ENCODE measurements at regions not wholly inside any gene's neighbourhood (a gene's known extent, or its start where the extent isn't known, plus 50 kb on each side); places are given as distances from the start of the nearest gene placed in this dataset.

DNA sequence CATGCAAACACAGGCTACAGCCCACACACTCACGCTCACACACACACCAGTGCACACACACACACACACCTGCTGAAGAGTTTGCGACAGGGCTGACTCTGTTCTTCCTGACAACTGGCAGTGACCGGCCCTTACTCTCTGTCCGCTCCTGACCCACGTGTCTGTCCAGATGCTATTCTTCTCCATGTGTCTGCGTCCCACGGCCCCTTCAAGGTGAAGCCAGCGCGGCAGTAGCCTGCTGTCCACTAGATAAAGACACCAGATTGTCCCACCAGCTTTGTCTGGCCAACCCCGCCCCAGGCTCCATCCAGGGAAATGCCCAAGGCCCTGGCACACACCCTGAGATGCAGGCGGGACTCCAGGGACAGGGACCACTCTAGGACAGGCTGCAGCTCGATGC lies 713.9 kb downstream of the BRD1 start:
- DNase-seq (ENCODE audit: low spot score): no peak

DNA sequence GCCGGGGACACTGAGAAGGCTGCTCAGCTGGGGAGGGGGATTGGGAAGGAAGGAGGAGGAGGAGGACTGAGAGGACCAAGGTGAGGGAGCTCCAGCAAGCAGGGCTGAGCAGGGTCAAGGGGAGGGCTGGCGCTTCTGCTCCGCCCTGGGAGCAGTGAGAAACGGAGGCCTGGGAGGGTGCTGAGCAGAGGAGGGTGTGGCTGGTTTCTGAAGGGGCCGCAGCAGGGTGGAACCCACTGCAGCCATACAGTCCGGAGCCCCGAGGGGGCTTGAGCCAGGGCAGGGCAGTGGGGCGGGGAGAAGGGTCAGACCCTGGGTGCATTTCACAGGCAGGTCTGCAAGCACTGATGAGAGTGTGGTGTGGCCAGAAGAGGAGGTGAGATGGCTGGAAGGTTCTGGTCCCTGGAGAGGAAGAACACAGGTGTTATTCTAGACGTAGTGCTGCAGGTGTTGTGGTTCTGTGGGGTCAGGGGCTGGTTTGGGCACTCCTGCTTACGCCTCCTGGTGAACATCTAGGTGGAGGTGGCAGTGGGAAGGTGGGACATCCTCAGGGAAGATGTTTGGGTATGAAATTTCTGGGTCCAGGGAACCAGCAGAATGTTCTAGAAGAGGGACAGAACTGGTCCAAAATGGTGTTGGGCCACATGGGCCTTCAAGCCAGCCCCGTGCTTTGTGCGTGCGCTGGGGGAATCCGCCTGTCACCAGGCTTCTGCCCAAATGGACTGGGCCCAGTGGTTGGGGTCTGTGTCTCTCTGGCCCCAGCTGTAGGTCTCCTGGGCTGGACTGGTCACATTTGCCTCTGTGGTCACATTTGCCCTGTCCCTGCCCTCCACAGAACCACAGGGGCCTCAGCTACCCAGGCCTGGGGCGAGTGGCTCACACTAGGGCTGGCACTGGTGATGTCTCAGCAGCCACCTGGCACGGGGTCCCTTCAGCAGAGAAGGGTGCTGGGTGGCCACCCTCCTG lies 714.7 kb downstream of the BRD1 start:
- DNase-seq (ENCODE audit: low spot score): no peak

DNA sequence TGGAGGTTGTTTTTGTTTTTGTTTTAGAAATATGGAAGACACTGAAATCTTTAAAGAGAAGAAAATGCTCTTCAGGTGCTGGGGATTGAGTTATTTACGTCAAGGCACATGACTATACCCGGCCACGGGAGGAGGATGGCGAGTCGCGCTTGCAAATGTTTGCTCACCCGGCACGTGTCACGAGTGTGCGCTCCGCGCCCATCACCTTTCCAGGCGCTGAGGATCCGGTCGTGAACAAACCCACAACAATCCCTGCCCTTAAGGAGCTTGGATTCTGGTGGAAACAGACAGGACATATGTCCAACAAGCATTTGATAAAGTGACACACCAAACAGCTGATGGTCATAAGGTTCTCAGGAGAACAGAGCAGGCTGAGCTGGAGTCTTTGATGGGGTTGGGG lies 715.5 kb downstream of the BRD1 start:
- DNase-seq (ENCODE audit: low spot score): no peak

DNA sequence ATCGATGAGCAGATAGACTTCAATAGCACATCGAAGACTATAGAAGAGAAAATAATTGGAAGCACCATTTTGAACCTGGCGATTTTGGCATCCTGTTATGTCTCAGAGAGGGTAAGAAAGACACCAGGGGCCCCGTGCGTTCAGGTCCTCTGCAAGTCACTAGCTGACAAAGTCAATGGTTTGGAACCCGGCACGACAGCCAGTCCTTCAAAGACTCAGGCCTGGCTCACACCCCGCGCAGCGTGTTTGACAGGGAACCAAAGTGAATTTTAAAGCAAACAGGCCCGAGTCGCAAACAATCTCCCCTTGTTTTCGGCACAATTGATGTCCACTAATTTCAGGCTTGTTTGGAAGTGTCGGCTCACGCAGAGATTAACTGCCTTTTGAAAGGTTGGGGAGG lies 716.6 kb downstream of the BRD1 start:
- DNase-seq (ENCODE audit: low spot score): no peak

DNA sequence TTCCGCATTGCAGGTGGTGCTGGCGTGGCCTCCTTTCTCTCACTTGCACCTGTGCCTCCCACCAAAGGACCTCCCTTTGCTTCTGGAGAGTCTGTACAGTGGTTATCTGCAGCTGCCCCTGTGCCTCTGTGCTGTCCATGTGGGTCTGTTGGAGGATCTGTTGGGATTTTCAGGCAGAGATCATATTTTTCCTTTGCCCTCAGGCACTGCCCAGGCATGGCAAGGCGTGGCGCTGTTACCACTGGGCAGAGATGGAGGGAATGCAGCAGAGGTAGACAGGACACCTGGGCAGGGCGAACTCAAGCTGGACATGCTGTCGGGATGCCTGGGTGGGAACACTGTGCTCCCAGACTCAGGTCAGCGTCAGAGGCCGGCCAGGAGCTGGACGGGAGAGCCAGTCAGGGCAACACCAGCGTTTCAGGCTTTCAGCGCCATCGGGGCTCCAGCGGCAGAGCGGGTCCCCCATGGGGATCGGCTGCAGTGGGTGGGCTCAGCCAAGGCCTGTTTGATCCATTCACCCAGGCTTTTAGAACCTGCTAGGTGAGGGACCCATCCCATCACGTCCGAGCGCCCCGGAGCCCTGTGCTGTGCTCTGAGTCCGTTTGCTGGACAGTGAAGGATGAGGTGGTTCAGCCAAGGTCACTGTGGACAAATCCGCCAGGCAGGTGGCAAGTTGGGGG lies 718.9 kb downstream of the BRD1 start:
- no peak for DNase-seq (ENCODE audit: low spot score)

DNA sequence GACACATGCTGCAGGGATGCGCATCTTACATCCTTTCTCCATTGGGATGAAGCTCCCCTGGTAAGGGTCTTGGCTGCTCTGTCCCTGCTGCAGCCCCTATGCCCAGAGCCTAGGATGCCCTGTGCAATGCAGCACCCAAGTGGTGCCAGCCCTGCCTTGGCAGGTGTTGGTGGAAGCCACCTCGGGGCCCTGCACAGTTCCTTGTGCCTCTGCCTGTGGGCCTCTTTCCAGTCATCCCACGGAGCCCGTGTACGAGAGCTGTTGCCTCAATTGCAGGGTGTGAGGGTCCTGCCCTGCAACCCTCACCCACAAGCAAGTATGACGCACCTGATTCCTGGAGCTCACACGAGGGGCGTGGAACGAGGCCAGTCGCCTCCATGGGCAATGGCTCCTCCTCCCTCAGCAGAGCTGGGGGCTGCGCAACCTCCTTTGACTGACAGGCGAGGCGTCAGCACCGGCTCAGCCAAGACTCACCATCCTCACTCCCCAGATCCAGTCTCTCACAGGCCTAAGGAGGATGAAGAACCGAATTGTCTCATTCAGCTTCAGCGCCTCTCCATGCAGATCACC lies 719.6 kb downstream of the BRD1 start:
- DNase-seq (ENCODE audit: low spot score): no peak

DNA sequence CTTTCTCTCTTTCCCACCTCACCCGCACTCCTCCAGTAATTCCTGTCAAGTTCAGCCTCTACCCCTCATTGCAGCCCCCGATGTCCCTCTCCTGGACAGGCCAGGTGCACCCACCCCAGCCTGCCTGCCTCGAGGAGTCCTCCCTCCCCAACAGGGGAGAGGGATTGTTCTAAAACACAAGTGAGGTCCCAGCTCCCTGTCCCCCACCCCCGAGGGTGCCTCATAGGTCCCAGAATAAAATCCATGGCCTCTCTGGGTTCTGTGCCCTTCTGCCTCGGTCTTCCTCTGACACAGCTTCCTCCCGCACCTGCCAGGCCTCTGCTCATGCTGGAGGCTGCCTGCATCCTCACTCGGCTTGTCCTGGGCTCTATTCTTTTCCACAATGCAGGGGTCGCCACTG lies 720.1 kb downstream of the BRD1 start:
- DNase-seq (ENCODE audit: low spot score): no peak

DNA sequence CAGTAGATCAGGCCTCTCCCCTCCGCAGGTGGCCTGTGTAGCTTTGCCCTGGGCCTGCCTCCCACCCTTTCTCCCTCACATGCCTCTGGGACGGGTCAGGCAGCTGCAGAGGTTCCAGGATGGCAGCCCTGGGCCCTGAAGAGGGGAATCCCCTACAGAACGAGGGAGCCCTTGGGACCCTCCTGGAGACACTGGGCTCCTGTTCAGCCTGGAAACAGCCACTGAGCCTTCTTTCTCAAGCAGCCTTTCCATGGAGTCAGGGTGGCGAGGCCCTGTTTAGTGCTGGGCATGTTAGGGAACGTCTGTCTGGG lies 720.9 kb downstream of the BRD1 start:
- DNase-seq (ENCODE audit: low spot score): no peak

DNA sequence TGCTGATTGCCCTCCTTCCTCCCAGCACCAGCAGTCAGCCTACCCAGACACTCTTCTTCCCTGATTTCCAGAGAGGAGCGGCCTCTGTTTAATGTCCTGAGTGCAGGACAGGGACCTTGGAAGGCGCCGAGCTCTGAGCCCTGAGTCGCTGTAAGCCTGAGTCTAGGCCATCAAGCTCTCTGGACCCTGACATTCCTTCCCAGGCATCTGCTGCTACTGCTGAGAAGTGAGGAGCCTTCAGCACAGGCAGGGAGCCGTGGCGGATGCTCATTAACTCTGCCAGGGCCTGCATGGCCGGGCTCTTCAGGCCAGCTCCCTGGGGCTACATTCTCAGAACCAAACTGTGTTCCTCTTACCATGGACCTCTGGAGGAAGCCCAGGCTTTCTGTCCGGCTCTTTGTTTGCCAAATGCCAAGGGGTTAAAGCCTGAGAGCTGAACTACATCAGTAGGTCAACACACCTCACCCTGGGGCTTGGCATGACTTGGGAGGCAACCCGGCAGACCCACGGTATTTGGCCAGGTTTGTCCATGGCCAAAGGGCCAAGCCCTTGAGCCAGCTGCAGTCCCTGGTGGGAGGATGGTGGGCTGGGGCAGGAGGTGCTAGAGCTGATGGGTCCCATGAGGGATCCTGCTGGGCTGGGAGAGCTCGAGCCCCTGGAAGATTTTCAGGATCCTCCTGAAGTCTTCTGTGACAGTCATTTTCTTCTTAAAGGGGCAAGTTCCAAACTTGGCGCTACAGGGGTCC lies 721.4 kb downstream of the BRD1 start:
- no peak for DNase-seq (ENCODE audit: low spot score)

DNA sequence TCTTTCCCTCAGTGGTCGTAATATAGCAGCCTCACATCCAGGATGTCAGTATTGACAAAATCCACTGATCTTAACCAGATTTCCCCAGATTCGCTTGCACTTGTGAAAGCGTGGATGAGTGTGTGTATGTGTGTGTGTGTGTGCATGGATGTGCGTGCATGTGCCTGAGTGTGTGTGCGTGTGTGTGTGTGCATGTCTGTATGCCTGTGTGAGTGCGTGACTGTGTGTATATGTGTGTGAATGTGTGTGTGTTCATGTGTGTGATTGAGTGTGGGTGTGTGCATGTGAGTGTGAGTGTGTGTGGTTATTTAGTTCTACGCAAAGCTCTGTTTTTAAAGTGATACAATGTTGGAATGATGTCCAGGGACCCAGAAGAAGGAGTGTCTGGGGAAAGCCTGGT lies 723.2 kb downstream of the BRD1 start:
- DNase-seq (ENCODE audit: low spot score): no peak

DNA sequence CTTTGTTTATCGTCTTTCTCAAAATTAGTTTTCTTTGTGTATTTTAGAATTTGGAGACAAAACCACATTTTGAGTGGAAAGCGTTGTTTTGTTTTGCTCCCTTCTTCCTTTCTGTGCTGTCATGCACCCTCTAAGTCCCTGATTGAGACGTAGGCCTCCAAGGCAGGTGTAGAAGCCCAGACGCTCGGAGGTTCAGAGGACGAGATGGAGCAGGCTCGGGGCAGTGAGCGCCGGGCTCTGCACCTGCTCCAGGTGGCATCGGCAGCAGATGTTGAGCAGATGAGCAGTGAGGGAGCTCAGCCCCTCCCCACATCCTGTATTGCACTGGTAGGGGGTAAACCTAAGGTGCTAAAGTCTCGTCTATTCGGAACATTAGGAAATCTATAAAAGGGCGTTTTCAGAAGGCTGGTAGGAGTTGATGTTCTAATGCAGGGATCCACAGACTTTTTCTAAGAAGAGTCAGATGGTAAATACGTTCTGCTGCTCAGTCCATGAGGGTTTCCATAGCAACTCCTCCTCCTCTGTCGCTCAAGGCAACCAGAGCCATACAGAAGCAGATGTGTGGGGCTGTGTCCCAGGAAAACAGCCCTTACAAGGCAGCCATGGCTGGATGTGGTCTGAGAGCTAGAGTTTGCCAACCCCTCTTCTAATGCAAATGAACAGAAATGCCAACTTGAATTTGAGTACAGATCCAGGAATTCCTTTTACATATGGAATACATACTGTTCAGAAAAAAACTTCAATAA lies 724.2 kb downstream of the BRD1 start:
- DNase-seq (ENCODE audit: low spot score): no peak

DNA sequence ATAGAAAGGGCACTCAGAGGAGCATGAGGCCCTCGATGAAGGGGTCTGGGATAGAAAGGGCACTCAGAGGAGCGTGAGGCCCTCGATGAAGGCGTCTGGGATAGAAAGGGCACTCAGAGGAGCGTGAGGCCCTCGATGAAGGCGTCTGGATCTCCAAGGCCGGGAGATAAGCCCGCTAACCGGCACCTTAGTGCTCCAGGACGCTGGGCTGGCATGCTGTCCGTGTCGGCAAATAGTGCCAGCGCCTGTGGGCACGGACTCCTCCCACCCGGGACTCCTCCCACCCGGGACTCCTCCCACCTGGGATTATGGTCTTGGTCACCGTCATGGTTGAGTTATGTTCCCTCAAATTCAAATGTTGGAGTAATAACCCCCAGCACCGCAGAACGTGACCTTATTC lies 725.3 kb downstream of the BRD1 start:
- DNase-seq (ENCODE audit: low spot score): no peak

DNA sequence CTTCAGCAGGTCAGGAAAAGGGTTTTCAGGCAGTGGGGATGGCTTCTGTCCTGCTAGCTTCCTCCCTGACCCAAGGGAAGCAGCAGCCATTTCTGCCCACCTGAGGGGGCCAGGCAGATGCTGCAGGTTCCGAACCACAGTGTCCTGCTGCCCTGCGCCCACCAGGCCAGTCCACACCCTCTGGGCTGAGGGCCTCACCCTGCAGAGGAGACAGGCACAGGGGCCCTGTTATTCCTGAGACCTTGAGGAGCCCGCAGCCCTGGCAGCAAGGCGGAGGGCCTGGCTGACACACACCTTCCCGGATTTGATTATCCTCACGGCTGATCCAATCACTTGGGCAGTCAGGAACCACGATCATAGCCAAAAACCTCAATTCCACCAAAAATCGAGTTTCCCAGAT lies 725.8 kb downstream of the BRD1 start:
- no peak for DNase-seq (ENCODE audit: low spot score)

DNA sequence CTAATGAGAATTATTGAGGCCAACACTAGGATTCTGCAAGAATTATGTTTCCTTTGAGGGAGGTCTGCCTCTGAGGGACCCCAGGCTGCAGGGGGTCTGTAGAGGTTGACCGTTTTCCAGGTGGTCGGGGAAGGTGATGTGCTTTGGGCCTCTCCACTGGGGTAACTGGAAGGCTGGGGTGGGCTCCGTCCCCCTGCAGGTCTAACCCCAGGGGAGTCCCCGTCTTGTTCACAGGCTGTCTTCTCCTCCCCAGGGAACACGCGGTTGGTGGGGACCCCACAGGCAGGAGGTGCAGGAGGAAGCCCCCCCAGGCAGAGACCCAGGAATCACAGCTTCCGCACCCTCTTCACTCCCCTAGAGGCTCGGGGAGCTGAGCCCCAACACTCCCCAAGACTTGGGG lies 726.4 kb downstream of the BRD1 start:
- no peak for DNase-seq (ENCODE audit: low spot score)

DNA sequence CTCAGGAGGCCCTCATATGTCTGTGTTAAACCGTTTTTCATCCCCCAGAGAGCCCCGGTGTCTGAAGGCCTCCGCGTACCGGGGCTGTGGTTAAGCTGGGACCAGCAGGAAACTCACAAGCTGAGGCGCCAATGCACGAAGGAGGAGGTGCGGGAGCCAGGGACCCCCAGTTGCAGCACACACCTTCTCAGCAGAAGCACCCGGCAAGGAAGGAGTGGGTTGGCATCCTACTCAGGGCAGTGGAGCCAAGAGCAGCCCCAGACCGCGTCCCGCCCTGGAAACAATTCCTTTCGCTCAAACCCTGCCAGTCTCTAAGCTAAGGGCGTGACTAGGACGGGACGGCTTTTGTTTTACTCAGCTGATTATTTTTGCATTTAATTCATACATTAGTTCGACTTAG lies 726.9 kb downstream of the BRD1 start:
- no peak for DNase-seq (ENCODE audit: low spot score)

DNA sequence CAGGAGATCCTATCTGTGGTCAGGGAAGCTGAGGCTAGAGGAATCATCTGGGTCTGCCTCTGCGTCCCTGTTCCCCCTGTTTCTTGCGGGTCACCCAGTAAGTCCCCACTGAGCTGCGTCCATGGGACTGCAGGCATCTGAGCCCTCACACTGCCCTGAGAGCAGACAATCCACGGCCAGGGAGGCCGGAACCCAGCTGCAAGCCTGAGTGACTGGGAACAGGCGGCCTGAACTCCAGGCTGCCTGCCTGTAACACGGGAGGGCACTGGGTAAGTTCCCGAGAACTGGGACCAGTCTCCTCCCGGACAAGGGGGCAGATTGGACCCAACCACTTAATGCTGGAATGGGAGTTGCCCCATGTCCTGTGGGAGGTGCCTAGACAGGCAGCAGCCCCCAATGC lies 727.4 kb downstream of the BRD1 start:
- DNase-seq (ENCODE audit: low spot score): no peak

DNA sequence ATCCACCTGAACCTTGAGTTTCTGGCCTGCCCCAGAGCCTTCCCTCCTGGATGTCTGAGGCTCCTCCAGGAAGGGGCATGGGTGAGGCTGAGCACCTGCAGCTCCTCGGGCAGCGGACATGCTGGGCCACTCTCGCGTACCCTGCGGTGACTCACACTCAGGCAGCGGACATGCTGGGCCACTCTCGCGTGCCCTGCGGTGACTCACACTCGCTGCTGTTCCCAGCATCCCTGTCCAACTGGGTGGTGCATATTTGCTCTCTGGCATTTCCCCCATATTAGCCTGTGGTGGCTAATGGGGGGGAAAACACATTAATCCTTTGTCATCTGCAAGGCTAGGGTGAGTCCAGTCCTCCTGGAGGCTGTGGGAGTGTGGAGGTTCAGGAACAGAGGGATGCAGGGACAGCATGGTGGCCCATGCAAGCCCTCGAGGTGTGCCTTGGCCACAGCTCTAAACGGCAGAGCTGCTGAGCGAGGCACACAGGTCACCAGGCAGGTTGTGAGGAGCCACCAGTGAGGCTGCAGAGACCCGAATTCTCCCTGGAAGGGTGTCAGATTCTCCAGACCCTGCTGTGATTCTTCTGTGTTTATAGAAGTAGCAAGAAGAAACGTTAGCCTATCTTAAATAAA lies 728.1 kb downstream of the BRD1 start:
- no peak for DNase-seq (ENCODE audit: low spot score)

DNA sequence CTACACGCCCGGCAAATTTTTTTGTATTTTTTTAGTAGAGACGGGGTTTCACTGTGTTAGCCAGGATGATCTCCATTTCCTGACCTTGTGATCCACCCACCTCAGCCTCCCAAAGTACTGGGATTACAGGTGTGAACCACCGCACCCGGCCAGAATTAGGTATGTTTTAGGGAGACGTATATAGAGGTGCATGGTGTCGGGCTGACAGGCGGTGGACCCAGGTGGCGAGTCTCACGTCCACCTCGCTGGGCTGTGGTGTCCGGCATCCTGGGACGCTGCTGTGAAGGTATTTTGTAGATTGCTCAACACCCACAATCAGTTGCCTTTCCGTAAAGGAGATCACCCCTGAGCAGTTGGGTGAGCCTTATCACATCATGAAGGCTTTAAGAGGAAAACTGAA lies 728.6 kb downstream of the BRD1 start:
- no peak for DNase-seq (ENCODE audit: low spot score)

DNA sequence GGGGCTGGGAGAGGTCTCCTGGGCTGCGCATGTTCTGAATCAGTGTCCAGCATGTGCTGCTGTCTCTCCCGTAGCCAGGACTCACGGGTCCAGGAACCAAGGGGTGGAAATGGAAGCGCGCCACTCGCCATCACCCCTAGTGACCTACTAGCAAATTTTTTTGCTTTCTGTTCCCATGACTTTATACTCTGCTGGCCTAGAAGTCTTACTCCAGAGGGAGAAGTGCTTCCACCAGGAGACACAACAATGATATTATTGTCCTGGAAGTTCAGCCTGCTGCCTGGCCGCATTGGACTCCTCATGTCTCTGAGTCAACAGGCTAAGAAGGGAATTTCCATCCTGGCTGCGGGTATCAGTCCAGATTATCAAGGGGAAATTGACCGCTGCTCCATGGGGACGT lies 729.7 kb downstream of the BRD1 start:
- no peak for DNase-seq (ENCODE audit: low spot score)

DNA sequence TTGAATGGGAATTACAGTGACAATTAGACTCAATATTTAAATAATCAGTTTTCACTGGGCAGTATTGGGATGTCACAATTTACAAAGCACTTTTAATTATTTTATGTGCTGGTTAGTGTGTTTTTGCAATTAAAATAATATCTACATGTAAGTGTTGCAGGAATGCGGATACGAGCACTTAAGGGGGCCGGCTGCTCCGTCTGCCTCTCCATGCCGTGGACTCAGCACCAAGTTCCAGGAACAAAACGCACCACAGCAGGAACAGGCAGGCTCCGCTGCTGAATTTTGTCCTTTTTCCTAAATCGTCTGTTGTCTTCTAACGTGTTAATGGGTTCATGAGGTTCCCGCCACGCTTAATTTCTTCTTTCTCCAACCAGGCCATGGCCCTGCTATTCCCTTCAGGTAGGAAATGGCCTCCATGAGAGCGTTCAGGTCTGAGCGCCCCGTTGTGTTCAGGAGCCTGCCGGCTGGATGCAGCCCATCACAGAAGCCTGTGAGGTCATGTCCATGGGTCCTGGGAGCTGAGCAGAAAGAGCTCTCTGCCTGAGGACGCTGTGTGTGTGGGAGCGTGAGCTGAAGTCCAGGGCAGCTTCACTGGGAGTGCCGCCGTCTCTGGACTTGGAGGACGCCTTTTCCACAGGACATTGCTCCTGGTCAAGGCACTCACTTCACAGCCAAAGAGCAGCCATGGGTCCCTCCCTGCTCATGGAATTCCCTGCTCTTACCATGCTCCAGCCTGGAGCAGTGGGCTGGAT lies 730.3 kb downstream of the BRD1 start:
- DNase-seq (ENCODE audit: low spot score): no peak

DNA sequence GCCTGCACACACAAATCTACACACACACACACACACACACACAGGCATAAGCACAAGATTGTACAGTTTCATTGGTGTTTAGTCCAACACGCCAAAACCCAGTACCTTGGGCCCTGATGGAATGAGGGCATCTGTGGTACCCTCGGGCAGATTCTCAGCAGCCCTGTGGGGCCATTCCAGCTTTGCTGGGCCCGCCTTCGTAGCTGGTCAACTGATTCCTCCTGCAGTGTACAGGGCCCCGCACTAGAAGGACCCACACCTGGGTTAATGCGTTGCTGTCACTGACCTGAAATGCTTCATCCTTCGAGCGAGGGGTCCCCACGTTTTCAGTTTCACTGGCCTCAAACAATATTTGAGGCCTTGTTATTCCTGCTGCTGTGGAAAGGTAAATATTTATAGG lies 731.2 kb downstream of the BRD1 start:
- DNase-seq (ENCODE audit: low spot score): no peak
